HG02943 (cell line): ENCODE measurements at regions not wholly inside any gene's neighbourhood (a gene's known extent, or its start where the extent isn't known, plus 50 kb on each side); places are given as distances from the start of the nearest gene placed in this dataset.
"Not testable (repeated sequence)": the region's sequence is repeated elsewhere in the genome, so short reads cannot be mapped to it uniquely, and the experiment has no call there.

Experiments
- ATAC-seq: cut with Tn5 transposase; IDR thresholded peaks from one replicate; pipeline ENCODE4 v1.9.1; 2021; ENCODE audit warnings: mild to moderate bottlenecking, low read depth, moderate library complexity; ENCODE audit not compliant: unreplicated experiment

DNA sequence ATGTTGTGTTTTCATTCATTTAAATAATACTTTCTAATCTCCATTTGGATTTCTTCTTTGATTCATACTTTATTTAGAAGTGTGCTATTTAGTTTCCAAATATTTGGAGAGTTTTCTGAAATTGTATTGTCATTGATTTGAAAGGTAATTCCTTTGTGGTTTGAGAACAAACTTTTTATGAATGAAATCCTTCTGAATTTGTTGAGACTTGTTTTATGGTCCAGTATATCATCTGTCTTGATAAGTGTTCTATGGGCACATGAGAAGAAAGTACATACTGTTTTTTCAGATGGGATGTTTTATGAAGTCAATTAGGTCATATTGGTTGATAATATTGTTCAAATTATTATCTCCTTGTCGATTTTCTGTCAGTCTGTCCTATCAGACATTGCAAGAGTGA, 953.8 kb downstream of the NR2F1-AS1 start:
- ATAC-seq, result no peak

DNA sequence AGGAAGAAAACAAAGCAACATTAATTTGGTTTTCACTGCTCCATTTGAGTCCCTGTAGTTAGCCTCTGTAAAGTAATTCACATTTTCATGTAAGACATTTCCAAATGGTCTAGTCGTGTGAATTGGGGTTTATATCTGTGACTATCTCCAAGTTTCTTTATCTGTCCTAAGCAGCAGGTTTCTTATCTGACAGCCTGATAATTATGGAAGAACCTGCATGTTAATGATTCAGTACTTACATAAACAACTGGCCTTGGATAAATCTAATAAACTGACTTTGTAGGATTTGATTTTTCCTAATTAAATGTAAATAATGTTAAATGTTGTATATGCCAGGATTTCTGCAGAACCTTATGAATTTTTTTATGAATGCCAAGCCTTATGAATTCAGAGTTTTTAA, 964.9 kb downstream of the NR2F1-AS1 start:
- no peak for ATAC-seq

DNA sequence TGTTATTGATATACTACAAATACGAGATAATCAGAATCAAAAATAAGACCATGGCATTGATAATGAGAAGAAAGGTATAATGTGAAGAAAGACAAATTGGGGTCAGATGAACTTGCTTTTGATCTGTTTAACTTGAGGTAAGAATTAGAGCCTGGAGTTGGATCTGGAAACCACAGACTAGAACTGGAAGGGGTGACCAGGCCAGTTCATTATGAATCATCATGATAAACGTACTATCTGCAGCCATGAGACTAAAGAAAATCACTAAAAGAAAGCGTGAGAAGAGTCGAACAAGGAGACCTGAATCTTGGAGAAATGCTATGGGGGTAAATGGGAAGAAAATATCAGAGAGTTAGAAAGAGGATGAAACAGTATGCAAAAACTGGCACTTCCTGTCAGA, 967.5 kb downstream of the NR2F1-AS1 start:
- ATAC-seq, result no peak

DNA sequence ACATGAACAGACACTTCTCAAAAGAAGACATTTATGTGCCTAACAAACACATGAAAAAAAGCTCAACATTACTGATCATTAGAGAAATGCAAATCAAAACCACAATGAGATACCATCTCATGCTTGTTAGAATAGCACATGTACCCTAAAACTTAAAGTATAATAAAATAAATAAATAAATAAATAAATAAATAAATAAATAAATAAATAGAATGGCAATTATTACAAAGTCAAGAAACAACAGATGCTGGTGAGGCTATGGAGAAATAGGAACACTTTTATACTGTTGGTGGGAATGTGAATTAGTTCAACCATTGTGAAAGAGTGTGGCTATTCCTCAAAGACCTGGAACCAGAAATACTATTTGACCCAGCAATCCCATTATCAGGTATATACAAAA, 970.6 kb downstream of the NR2F1-AS1 start:
- not testable (repeated sequence) for ATAC-seq

DNA sequence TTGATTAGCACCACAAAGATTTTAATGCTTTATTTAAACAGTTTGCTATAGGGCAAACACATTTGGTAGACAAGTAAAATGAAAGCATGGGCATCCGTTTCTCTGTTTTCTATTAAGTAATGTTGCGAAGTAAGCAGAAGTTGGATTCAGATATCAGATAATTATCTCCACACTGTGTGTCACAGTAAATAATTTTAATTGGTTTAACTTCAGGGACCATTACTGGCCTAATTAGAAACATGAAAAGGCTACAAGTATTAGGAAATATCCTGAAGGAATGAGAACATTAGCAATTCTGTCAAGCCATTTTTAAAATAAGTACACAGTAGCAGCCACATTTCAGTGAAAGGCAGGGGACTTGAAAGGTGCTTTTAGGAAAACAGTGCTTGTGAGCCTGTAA, 975.4 kb downstream of the NR2F1-AS1 start:
- no peak for ATAC-seq

DNA sequence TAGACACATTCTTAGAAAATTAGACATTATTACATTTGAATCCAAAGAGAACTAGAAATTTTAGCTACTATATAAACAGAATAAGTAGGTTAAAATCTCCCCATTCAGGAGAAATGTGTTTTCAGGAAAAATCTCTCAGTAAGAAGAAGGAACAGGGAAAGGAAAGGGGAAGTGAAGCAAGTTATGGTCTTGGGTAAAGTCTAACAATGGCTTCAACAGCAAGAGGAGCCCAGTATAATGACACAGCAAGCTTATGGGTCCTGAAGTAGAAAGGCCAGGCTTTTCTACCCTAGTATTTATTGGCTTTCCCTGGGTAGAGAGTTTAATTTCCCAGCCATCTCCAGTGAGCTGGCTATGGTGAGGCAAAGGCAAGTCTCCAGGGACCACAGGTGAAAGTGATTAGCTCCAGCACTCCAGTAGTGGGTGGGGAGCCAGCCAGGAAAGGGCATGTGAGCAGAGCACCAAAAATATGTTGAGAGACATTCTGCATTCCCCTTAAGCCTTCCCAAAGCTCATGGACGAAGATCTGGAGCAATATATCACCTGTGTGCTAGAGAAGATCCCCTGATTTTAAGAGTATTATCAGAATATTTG, 981.7 kb downstream of the NR2F1-AS1 start:
- ATAC-seq, result no peak

DNA sequence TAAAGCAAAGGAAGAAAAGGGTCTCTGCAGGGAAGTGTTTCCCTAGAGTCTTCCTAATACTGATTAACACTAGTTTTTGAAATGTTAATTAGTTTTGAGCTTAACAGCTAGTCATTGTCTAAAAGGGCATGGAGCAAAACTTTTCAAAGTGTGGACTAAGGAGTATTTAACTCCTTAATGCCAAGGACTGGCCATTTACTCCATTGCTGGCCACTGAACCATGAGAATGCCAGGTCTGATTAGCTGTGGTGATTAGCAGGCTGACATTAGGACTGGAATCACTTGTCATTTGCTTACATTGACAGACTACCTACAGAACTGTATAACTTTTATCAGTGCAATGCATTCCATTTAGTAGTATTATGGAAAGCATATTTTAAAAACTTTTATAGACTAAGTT, 987.0 kb downstream of the NR2F1-AS1 start:
- ATAC-seq, result no peak

DNA sequence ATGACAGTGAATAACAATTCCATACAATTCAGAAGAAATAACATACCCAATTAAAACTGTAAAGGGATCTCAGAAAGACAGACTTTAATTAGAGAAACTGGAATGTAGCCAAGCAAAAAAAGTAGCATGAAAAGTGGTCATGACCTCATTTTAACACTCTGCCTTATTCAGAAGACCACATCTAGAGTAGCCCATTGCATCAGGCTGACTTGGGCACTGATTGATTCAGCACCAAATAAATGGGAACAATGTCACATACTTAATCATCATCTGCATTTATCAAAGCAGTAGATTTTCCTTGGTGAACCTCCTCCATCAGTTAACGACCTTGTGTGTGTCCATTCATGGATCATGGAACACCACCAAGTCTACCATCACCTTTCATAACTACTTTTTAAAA, 992.1 kb downstream of the NR2F1-AS1 start:
- ATAC-seq, result no peak

DNA sequence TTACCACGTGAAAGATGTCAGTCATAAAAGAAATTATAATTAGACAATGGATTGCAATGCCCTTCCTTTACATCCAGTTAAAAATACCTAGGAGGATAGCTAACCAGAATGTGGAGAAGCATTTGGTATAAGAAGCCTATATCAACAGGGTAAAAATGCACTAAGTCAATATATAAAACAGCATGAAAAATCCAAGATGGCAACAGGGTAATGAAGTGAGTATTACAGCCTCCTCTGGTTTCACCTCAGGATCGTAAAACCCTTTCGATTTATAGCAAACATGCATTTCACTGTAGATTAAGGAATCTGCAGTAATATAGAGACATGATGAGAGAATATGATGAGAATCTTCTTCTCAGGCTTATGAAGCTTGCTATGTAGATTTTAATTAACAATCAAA, 999.3 kb downstream of the NR2F1-AS1 start:
- ATAC-seq, result no peak

DNA sequence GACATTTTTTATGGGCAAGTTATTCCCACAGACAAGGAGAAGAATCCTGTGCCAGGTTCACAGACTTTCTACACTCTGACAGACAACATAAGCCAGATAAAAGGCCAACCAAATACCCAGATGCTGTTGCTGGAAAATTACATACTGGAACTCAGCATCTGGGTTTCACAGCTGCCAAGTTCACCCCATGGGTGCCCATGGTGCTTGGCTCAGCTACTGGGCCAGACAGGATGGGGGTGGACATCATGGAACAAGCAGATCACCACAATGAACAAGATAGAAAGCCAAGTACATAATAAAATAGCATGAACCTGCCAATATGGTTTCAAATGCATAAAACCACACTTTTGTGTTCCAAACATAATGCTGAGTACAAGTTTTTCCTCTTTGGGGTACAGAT, 999.8 kb downstream of the NR2F1-AS1 start:
- ATAC-seq, result no peak

DNA sequence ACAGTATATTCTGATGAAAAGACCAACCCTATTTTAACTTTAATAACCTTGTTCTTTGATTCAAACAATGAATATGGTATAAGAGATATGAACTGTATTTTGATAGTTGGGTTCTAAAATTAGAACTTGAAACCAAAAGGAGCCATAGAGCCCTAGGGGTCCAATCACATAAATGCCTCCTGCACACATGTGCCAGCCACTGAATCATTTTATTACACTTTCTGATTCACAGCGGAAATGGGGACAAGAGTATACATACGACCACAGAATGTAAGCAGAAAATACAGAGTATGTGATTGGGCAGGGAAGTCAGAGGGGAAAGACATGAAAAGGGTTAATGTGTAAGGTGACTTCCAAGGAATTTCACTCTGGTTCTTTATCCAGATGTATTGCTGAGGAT, 1000.2 kb downstream of the NR2F1-AS1 start:
- ATAC-seq, result no peak

DNA sequence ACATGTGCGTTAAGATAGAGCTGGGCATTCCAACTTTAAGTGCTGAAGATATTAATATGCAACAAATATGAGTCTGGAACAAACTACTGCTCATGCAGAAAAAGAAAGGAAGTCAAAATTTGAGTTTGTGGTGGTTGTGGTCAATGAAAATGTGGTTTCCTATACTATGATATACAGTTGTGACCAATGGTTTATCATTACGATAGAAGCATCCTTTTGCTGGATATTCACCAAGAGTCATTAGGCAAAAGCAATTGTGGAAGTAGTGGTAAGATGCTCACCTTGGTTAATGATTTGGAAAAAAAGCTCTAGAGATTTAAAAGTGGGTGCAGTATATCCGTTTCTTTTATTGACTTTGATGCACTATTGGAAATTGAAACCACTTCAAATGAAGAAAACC, 1007.0 kb downstream of the NR2F1-AS1 start:
- ATAC-seq, result no peak

DNA sequence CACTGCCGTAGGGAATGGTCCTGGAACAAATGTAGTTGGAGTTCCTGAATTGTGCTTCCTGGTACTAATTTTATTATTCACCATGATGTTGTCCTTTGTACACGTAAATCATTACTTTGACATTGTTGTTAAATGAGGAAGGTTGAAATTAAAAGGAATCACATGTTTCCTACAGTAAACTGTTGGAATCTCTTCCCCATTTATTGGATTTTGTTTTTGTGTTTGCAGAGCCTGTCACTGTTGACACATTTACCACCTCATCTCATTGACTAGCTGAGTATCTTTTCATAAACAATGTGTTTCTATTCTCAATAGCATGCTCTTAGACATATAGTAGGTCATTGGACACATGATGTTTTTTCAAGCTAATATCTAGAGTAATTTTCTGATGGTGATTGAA, 1012.5 kb downstream of the NR2F1-AS1 start:
- ATAC-seq, result no peak

DNA sequence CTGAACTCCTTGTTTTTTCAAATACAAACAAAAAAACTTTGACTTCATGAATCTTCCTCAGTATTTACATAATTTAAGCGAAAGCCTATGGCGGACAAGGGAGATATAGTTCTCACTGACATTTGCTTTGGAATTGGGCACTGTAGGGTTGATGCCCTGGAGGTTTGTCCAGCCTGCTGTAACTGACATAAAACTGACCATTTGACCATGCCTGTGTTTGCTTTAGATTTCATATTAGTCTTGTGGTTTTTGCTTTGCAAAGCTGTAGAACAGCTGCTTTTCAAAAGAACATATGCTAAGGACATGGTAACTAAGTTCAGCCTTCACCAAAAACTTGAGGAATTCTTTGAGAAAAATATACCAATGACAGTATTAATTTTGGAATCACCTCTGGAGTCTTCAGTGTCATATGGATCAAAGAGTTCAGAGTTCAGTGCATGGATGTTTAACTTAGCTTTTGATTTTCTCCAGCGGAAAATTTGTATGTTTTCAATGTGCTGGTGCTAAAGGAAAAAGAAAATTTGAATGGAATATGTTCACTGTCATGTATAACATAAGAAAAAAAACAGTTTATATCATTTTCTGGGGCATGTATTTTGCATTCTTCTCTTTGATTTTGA, 1013.1 kb downstream of the NR2F1-AS1 start:
- ATAC-seq, result no peak

DNA sequence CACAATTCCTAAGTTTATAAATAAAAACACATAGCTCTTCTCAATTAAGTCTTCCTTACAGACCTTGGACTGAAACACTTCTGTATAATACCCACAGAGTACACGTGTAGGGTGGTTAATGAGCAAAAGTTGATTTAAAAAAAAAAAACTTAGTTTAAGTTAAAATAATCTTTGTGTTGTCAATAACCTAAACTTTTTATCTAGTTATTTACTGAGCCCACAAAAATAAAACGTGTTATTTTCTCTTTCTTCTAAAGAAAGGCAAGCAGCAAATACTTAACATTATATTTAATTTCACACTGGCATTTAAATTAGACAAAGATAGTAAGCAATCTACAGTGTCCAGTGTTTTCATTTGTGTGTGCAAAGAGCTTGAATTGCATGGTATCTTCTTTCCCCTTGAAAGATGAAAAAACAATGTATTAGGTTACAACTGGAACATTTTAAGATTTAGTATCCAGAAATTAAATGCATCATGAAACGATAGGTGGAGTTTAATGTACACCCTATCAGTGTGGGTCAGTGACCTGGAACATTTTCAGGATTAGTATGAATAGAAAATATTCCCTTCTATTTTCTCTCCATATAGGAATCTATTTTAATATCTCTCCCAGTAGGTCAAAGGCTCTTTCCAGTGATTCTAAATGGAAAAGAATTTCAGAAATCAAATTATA, 1014.8 kb downstream of the NR2F1-AS1 start:
- no peak for ATAC-seq

DNA sequence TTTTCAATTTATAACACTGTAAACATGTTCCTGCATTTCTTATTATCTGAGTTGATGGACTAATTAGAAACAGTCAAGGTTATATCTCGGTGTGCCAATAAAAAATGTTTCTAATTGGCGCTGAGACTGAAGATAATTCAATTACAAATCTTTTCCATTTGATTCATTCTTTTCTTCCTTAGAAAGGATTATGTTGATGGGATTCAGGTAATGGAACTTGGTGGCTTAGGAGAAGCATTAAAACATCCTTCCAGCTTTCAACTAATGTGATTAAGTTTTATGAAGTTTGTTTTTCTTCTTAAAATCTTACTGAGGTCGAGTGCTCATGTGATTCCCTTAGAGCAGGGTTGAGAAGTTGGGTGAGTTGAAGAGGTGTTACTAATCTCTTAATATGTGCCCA, 1015.3 kb downstream of the NR2F1-AS1 start:
- ATAC-seq, result no peak

DNA sequence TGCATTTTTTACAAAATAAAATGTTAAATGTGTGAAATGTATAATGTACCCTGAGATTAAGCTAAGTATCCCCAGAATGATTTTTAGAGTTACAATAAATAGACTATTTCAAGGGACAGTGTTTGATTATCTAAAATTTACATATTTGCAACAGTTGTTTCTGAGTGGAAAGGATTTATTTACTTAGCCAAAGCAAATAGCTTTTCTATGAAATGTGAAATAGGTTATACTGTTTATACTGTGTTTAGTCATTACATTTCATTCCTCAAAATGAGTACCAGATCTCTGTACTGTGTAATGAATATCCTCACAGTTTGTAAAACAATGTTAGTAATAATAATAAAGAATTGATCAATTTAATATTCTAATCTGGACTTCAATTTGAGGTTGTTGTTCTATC, 1019.0 kb downstream of the NR2F1-AS1 start:
- no peak for ATAC-seq

DNA sequence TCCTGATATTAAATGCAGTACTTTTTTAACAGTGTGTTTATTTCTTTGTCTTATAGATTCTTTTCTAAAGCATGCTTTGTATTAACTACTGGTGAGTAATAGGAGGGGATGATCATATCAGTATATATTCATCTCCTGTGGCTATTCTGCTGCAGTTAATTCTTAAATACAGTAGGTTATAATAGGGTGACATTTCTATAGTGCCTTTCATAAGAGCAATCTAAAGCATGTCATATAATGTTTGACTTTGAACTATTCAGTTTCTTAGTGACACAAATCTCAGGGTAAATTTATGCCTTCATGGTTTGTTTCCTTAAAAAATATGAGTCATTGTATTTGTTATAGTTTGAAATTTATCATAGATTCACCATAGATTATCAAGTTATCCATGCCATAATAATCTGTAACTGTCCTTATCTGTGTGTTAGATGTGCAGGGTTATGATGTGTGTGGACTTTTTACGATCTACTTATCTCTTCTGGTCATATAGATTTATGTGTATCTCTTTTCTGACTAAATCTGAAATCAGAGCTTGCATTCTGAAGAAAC, 1019.5 kb downstream of the NR2F1-AS1 start:
- no peak for ATAC-seq

DNA sequence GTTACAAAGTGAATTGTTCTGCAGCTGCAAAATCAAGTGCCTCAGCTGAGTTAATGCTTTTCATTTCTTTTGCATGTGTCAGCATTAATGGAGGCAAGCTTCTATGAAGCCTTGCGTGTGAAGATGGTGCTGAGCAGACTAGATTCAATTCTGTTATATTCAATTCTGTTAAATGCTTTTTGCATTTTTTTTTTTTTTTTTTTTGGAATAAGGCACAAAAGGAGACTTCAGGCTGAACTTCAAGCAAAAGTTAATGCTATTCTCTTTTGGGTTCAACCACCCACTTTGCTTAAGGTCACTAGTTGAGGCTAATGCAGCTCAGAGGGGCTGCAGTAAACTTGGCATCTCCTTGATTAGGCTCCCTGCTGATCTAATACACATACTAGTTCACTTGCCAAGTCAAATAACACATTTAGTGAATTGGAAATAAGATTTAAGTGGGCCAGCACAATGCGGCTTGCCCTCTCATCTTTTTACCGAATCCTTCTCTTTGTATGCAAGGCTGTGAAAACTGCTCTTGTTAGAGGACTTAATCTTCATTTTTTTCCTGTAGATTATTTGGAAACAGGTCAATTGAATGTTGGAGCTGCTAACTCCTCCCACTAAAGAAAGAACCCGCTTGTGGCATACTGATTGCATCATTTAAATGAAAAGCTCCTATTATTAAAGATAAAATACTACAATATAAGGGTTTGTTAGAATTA, 1020.2 kb downstream of the NR2F1-AS1 start:
- no peak for ATAC-seq

DNA sequence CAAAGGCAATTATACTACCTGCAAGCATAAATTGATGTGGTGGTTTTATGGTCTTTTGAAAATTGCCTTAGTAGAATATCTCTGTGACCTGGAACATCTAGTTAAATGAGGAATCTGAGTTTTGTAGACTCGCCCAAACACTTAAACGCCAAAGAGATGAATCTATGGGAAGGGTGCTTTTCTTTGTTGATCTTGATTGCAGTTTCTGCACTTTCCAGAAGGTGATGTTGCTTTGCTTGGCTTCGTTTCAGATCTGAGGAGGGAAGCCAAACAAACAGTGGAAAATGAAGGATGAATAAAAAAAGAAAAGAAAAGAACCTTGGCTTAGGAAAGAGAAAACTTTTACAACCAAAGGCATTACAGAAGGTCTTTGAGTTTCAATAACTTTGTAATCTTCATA, 1021.2 kb downstream of the NR2F1-AS1 start:
- ATAC-seq, result no peak

DNA sequence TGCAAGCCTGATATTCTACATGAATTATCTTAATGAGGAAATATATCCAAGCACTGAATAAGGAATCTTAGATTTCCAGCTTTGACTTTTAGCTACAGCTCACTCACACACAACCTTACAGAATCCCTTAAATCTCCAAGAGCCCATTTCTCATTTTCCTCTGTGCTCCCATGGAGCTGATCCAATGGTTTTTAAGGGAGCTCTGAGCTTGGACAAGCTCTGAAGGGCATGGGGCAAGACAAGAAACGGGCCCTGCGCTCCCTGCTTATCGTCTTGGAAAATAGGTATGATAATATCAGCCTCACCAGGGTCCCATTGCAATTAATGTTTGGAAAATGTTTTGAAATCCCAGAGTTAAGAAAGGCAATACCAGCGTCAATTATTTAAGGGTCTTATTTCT, 1021.7 kb downstream of the NR2F1-AS1 start:
- no peak for ATAC-seq
